Chondrocyte (in vitro differentiated cells): ENCODE measurements at regions not wholly inside any gene's neighbourhood (a gene's known extent, or its start where the extent isn't known, plus 50 kb on each side); places are given as distances from the start of the nearest gene placed in this dataset.

ENCODE experiments used
- DNase-seq: peaks from one replicate; pipeline ENCODE4 v3.0.0; 2021; ENCODE audit warnings: mixed read lengths, low spot score
- H3K27ac Mint-ChIP-seq: one replicate; pipeline ENCODE4 v1.8.0; 2021; ENCODE audit warnings: mild to moderate bottlenecking, moderate library complexity, mixed read lengths; ENCODE audit not compliant: unreplicated experiment
- H3K27me3 Mint-ChIP-seq: 2 replicates; pipeline ENCODE4 v1.8.0; 2021; ENCODE audit warnings: low read depth, mixed read lengths
- H3K36me3 Mint-ChIP-seq: 2 replicates; pipeline ENCODE4 v1.8.0; 2021; ENCODE audit warnings: low read depth, mixed read lengths
- H3K4me1 Mint-ChIP-seq: 2 replicates; pipeline ENCODE4 v1.8.0; 2021; ENCODE audit warnings: low read depth, mild to moderate bottlenecking, mixed read lengths
- H3K4me3 Mint-ChIP-seq: one replicate; pipeline ENCODE4 v1.8.0; 2021; ENCODE audit warnings: mild to moderate bottlenecking, moderate library complexity, mixed read lengths; ENCODE audit not compliant: unreplicated experiment
- H3K9me3 Mint-ChIP-seq: 2 replicates; pipeline ENCODE4 v1.8.0; 2021; ENCODE audit warnings: low read depth, mixed read lengths
- TF ChIP-seq, protein P1 (sequence below): fragments of 200-600 bp; sonication (generic); IDR thresholded peaks from 2 replicates; pipeline ENCODE4 v1.5.0; 2021; ENCODE audit warnings: antibody characterized with exemption, mild to moderate bottlenecking, moderate library complexity

DNA sequence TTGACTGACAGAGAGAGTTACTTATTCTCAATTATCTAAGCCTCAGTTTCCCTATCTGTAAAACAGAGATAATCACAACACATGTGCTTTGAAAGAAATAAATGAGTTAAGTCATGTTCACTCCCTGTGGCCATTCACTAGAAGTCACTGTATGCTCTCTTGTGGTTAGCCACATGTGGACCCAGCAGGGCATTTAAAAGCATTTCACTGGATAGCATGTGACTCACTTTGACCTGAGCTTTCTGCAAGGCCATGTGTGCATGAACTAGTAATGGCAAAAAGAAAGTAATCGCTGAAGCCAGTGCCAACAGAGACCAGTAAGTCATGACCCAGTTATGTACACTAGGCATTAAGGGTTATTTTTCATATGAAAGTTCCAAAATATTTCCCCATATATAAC is 557.0 kb upstream of the IGFBP3 start:
- Mint-ChIP-seq H3K27ac (no peak overlapping the region), H3K4me3 (no peak overlapping the region), H3K4me1 (no peaks in the 10 kb centered on the region), H3K36me3 (no peaks in the 10 kb centered on the region), H3K9me3 (peaks cover 3% of the 10 kb centered on the region), H3K27me3 (no peaks in the 10 kb centered on the region)
- DNase-seq: no peak
- TF ChIP-seq, protein P1, sequence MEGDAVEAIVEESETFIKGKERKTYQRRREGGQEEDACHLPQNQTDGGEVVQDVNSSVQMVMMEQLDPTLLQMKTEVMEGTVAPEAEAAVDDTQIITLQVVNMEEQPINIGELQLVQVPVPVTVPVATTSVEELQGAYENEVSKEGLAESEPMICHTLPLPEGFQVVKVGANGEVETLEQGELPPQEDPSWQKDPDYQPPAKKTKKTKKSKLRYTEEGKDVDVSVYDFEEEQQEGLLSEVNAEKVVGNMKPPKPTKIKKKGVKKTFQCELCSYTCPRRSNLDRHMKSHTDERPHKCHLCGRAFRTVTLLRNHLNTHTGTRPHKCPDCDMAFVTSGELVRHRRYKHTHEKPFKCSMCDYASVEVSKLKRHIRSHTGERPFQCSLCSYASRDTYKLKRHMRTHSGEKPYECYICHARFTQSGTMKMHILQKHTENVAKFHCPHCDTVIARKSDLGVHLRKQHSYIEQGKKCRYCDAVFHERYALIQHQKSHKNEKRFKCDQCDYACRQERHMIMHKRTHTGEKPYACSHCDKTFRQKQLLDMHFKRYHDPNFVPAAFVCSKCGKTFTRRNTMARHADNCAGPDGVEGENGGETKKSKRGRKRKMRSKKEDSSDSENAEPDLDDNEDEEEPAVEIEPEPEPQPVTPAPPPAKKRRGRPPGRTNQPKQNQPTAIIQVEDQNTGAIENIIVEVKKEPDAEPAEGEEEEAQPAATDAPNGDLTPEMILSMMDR: no peak

- Mint-ChIP-seq H3K36me3 (peaks cover 28% of the 10 kb centered on the region), H3K9me3 (peaks cover 77% of the 10 kb centered on the region), H3K4me3 (no peak overlapping the region), H3K27me3 (no peaks in the 10 kb centered on the region), H3K27ac (no peak overlapping the region), H3K4me1 (no peaks in the 10 kb centered on the region)
- TF ChIP-seq, protein P1: no peak
- no peak for DNase-seq
These were observed 547.8 kb upstream of the IGFBP3 start for GRCh38 chr7:46468753-46469356.

DNA sequence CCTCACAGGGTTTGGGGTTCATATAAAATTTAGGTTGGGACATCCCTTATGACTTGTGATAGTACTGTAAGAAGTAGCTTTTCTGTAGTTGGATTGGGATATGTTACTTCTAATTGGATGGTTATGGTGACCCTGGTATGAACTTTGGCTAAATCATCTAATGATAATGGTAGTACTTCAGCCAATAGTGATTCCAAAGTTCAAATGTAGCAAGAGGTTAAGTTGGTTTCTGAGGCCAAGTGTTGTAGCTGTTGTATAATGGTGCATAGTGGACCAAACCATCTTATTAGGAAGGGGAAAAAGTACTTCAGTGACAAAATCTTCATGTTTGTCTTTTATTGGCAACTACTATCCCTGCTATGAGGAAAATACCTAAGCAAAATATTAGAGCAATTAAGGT is 542.1 kb upstream of the IGFBP3 start:
- H3K27me3 Mint-ChIP-seq: no peaks in the 10 kb centered on the region
- TF ChIP-seq, protein P1: no peak
- H3K27ac Mint-ChIP-seq: no peak overlapping the region
- peaks cover 11% of the 10 kb centered on the region for H3K4me1 Mint-ChIP-seq
- peaks cover 50% of the 10 kb centered on the region for H3K9me3 Mint-ChIP-seq
- H3K36me3 Mint-ChIP-seq: peaks cover 13% of the 10 kb centered on the region
- no peak overlapping the region for H3K4me3 Mint-ChIP-seq
- DNase-seq: no peak

DNA sequence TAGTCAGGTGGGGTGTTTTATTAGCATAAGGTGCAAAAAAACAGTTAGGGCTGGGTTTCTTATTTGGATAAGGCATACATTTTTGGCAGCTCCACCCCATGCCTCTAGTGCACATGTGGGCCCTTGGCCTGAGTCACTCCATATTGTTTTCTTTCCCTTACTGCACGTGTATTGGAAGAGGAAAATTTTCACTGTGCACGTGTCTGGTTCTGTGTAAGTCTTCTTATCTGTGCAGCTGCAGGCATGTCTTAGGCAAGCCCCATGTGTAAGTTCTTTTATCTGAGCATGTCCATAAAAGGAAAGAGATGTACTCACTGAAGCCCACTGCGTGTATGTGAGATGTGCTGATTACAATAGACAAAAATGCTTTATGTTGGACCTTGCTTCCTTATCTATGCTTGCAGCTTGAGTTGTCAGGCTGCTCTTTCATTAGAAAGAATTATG is 540.3 kb upstream of the IGFBP3 start:
- H3K4me3 Mint-ChIP-seq: no peak overlapping the region
- peaks cover 23% of the 10 kb centered on the region for H3K4me1 Mint-ChIP-seq
- DNase-seq: no peak
- peaks cover 38% of the 10 kb centered on the region for H3K9me3 Mint-ChIP-seq
- H3K27me3 Mint-ChIP-seq: no peaks in the 10 kb centered on the region
- H3K27ac Mint-ChIP-seq: no peak overlapping the region
- H3K36me3 Mint-ChIP-seq: peaks cover 4% of the 10 kb centered on the region
- TF ChIP-seq, protein P1: no peak

GRCh38 chr7:46459942-46460341 is 538.9 kb upstream of the IGFBP3 start:
- Mint-ChIP-seq H3K36me3 (peaks cover 4% of the 10 kb centered on the region), H3K27ac (no peak overlapping the region), H3K27me3 (no peaks in the 10 kb centered on the region), H3K4me1 (peaks cover 37% of the 10 kb centered on the region), H3K4me3 (no peak overlapping the region), H3K9me3 (peaks cover 29% of the 10 kb centered on the region)
- TF ChIP-seq, protein P1: no peak
- no peak for DNase-seq
